Glutamatergic neuron (in vitro differentiated cells): ENCODE measurements at regions not wholly inside any gene's neighbourhood (a gene's known extent, or its start where the extent isn't known, plus 50 kb on each side); places are given as distances from the start of the nearest gene placed in this dataset.

Experiments
- DNase-seq: peaks from one replicate; pipeline ENCODE4 v3.0.0; 2022
- H3K27ac Mint-ChIP-seq: one replicate; pipeline ENCODE4 v1.8.0; 2020; ENCODE audit warnings: mild to moderate bottlenecking, mixed read lengths, inconsistent platforms; ENCODE audit not compliant: unreplicated experiment
- H3K27me3 Mint-ChIP-seq: one replicate; pipeline ENCODE4 v1.8.0; 2020; ENCODE audit warnings: mild to moderate bottlenecking, moderate library complexity, mixed read lengths, inconsistent platforms; ENCODE audit not compliant: unreplicated experiment
- H3K36me3 Mint-ChIP-seq: one replicate; pipeline ENCODE4 v1.8.0; 2020; ENCODE audit warnings: mild to moderate bottlenecking, mixed read lengths, inconsistent platforms; ENCODE audit not compliant: unreplicated experiment
- H3K4me1 Mint-ChIP-seq: one replicate; pipeline ENCODE4 v1.8.0; 2020; ENCODE audit warnings: mild to moderate bottlenecking, low read depth, mixed read lengths, inconsistent platforms; ENCODE audit not compliant: unreplicated experiment
- H3K4me3 Mint-ChIP-seq: one replicate; pipeline ENCODE4 v1.8.0; 2020; ENCODE audit warnings: mild to moderate bottlenecking, mixed read lengths, inconsistent platforms; ENCODE audit not compliant: unreplicated experiment
- H3K9me3 Mint-ChIP-seq: one replicate; pipeline ENCODE4 v1.8.0; 2020; ENCODE audit warnings: mild to moderate bottlenecking, moderate library complexity, mixed read lengths, inconsistent platforms; ENCODE audit not compliant: unreplicated experiment
- CTCF ChIP-seq: fragments of 200-600 bp; sonication (generic); IDR thresholded peaks from one replicate; pipeline ENCODE4 v1.5.0; 2021; ENCODE audit not compliant: partially characterized antibody, unreplicated experiment

DNA sequence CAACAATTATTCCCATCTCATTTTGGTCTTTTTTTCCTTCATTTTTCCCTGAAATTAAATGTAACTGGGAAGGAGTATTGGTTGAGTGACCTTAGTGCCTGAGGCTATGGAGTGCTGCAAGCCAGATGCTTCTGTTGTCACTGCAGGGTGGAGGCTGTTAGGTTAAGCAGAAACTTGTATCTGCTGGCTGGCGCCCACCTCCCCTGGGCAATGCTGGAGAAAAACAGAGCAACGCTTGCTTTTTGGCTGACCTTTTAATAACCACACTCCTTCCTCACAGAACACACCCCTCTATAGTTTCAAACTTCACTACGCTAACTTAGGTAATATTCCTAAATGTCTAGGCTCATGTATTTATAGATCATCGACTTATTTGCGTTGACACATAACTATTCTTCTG is 583.5 kb upstream of the NOVA1 start:
- Mint-ChIP-seq H3K36me3 (no peaks in the 10 kb centered on the region), H3K27me3 (no peaks in the 10 kb centered on the region), H3K9me3 (peaks cover 4% of the 10 kb centered on the region), H3K4me3 (no peak overlapping the region), H3K4me1 (peaks cover 18% of the 10 kb centered on the region), H3K27ac (peak overlapping the region; percentile 52)
- TF ChIP-seq CTCF: no peak
- DNase-seq: peak; percentile 70

GRCh38 chr14:27184427-27184826 is 586.6 kb upstream of the NOVA1 start:
- no peak overlapping the region for H3K4me3 Mint-ChIP-seq
- peaks cover 18% of the 10 kb centered on the region for H3K4me1 Mint-ChIP-seq
- H3K36me3 Mint-ChIP-seq: no peaks in the 10 kb centered on the region
- H3K9me3 Mint-ChIP-seq: peaks cover 4% of the 10 kb centered on the region
- H3K27ac Mint-ChIP-seq: no peak overlapping the region
- H3K27me3 Mint-ChIP-seq: no peaks in the 10 kb centered on the region
- DNase-seq: no peak
- TF ChIP-seq CTCF: no peak

DNA sequence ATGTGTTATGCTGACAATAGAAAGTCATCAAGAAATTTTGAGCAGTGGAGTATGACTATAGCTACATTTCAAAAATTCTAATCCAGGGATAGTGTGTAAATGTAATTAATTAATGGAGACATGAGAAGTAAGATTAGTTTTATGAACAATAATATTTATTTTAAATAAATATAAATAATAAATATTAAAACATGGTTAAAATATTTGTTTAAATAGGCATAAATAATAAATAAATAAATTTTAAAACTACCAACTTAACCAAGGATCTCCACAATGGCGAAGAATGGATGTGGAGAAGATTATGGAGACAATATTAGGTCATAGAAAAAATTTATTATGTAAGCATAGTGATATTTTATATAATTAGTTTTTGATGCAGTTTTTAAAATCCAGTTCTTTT is 588.2 kb upstream of the NOVA1 start:
- no peaks in the 10 kb centered on the region for H3K36me3 Mint-ChIP-seq
- H3K27me3 Mint-ChIP-seq: no peaks in the 10 kb centered on the region
- H3K4me1 Mint-ChIP-seq: peaks cover 13% of the 10 kb centered on the region
- TF ChIP-seq CTCF: no peak
- peaks cover 4% of the 10 kb centered on the region for H3K9me3 Mint-ChIP-seq
- H3K27ac Mint-ChIP-seq: no peak overlapping the region
- no peak overlapping the region for H3K4me3 Mint-ChIP-seq
- no peak for DNase-seq

DNA sequence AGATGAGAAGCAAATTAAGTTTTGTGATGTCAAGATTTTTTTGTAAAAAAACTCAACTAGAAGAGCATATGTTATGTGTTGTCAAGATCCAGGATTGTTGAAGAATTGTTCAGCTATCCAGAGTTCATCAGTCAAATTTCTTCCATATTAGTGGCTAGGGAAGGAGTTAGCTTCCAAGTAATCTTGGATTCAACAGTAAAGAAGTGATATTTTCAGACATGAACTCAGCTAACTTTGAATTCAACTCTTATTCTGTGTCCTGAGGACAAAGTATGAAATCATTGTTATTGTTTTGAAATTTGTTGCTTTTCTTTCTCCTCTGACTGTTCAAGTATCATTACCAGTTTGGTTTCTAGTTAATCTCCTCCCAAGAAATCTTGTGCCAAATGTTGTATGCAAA is 589.3 kb upstream of the NOVA1 start:
- no peaks in the 10 kb centered on the region for H3K36me3 Mint-ChIP-seq
- H3K4me3 Mint-ChIP-seq: no peak overlapping the region
- no peak overlapping the region for H3K27ac Mint-ChIP-seq
- peaks cover 2% of the 10 kb centered on the region for H3K4me1 Mint-ChIP-seq
- no peak for TF ChIP-seq CTCF
- no peaks in the 10 kb centered on the region for H3K27me3 Mint-ChIP-seq
- no peak for DNase-seq
- no peaks in the 10 kb centered on the region for H3K9me3 Mint-ChIP-seq

GRCh38 chr14:27190296-27190695 is 592.5 kb upstream of the NOVA1 start:
- Mint-ChIP-seq H3K27me3 (no peaks in the 10 kb centered on the region), H3K9me3 (no peaks in the 10 kb centered on the region), H3K36me3 (no peaks in the 10 kb centered on the region), H3K4me1 (no peaks in the 10 kb centered on the region), H3K4me3 (no peak overlapping the region), H3K27ac (no peak overlapping the region)
- DNase-seq: no peak
- no peak for TF ChIP-seq CTCF
